K562 (cell line): ENCODE measurements at regions not wholly inside any gene's neighbourhood (a gene's known extent, or its start where the extent isn't known, plus 50 kb on each side); places are given as distances from the start of the nearest gene placed in this dataset.

Source experiments
- CEBPB ChIP-seq: fragments of 450-650 bp; IDR thresholded peaks from 2 replicates; pipeline ENCODE4 v1.6.1; 2016; ENCODE audit warnings: missing genetic modification characterization, missing compliant biosample characterization
- EZH2 ChIP-seq: IDR thresholded peaks from 2 replicates; pipeline ENCODE4 v1.6.1; 2012; ENCODE audit warnings: low read depth, mild to moderate bottlenecking, inconsistent platforms, low read length, borderline replicate concordance
- FOSL1 ChIP-seq: fragments of 200-800 bp; sonication (Bioruptor generic); conservative IDR thresholded peaks from 2 replicates; pipeline ENCODE4 v1.6.1; 2016; ENCODE audit warnings: missing genetic modification characterization, missing compliant biosample characterization
- HNRNPUL1 ChIP-seq: fragments of 200-400 bp; formaldehyde crosslinking; IDR thresholded peaks from 2 replicates; pipeline ENCODE4 v1.6.1; 2017; ENCODE audit warnings: low read length
- IRF1 ChIP-seq: sonication (generic); formaldehyde crosslinking; IDR thresholded peaks from 2 replicates; pipeline ENCODE4 v1.8.0; 2022; ENCODE audit warnings: missing genetic modification reagents, mild to moderate bottlenecking, borderline replicate concordance
- JUND ChIP-seq, 2 experiments: IDR thresholded peaks; 2 replicates in 1 of 2; 3 replicates in 1 of 2; pipeline ENCODE4 v1.6.1; 2011; ENCODE audit warnings: borderline replicate concordance in 2 of 2, low read depth in 2 of 2, low read length in 2 of 2, improper control_type of control experiment in 1 of 2, missing biosample characterization in 1 of 2, missing genetic modification characterization in 1 of 2, missing genetic modification reagents in 1 of 2
- MXI1 ChIP-seq: IDR thresholded peaks from 2 replicates; pipeline ENCODE4 v1.6.1; 2011; ENCODE audit warnings: low read depth, mild to moderate bottlenecking, improper control_type of control experiment, low read length
- SMC3 ChIP-seq: conservative IDR thresholded peaks from 2 replicates; pipeline ENCODE4 v1.6.1; 2011; ENCODE audit warnings: low read depth, low read length, improper control_type of control experiment; ENCODE audit not compliant: insufficient read depth
- ZBTB33 ChIP-seq: sonication (generic); formaldehyde crosslinking; IDR thresholded peaks from 2 replicates; pipeline ENCODE4 v1.8.1; 2023; ENCODE audit warnings: mild to moderate bottlenecking, missing genetic modification reagents

GRCh38 chr3:28900301-28900700 lies 380.6 kb upstream of the RBMS3 start:
- TF ChIP-seq EZH2 (no peak), FOSL1 (tag) (no peak), MXI1 (no peak), JUND (IDR thresholded peaks at IDR 0.05; ENCODE audit: borderline replicate concordance, low read depth, low read length) (no peak), JUND (tag; IDR thresholded peaks at IDR 0.05; ENCODE audit: borderline replicate concordance, low read depth, low read length) (no peak), CEBPB (no peak), SMC3 (no peak), IRF1 (CRISPR knock-in tag) (no peak), HNRNPUL1 (no peak), ZBTB33 (no peak)
